Posterior cingulate gyrus (tissue), 11 donors: ENCODE measurements at regions not wholly inside any gene's neighbourhood (a gene's known extent, or its start where the extent isn't known, plus 50 kb on each side); places are given as distances from the start of the nearest gene placed in this dataset.
"Not testable (repeated sequence)": the region's sequence is repeated elsewhere in the genome, so short reads cannot be mapped to it uniquely, and the experiment has no call there.

Experiments
- DNase-seq, 10 donors: peaks; one replicate each; pipeline versions ENCODE4 v3.0.0 to v3.0.0-alpha.2; 2020 to 2021; ENCODE audit warnings: mixed read lengths in 3 of 10
- intact Hi-C: fragments of 100-400 bp; cut with DNase I; formaldehyde crosslinking; loops from one replicate; pipeline ENCODE4 v1.15.1; 2023

- intact Hi-C loops, result no loop called here
- no peak for DNase-seq
Observed at GRCh38 chr2:166651080-166651675, 157.1 kb upstream of the SCN7A start.

GRCh38 chr2:166647935-166648334 is 153.9 kb upstream of the SCN7A start:
- DNase-seq, result no peak

DNA sequence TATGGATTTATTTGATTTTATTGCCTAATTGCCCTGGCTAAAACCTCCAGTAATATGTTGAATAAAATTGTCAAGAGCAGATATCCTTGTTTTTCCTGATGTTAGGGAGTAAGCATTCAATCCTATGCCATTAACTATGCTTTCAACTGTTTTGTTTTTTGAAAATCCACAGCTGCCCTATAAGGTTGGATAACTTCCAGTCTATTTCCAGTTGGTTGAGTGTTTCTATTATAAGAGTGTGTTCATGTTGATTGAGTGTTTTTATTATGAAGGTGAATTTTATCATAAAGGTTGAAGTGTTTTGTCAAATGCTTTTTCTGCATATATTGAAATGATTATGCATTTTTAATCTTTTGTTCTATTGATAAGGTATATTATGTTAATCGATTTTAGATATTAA is 149.9 kb upstream of the SCN7A start:
- DNase-seq, result no peak
- intact Hi-C loops, result no loop called here

More at GRCh38 chr2:166647935-166648334, 153.9 kb upstream of the SCN7A start:
- intact Hi-C loops, result no loop called here

DNA sequence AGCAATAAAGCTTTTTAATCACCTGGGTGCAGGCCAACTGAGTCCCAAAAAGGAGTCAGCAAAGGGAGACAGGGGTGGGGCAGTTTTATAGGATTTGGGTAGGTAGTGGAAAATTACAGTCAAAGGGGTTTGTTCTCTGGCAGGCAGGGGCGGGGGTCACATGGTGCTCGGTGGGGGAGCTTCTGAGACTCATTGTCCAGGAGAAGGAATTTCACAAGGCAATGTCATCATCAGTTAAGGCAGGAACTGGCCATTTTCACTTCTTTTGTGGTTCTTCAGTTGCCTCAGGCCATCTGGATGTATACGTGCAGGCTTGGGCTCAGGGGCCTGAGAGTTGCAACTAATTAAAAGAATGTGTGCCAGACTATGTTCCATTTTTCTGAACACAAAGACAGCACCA is 147.5 kb upstream of the SCN7A start:
- DNase-seq, result not testable (repeated sequence)

DNA sequence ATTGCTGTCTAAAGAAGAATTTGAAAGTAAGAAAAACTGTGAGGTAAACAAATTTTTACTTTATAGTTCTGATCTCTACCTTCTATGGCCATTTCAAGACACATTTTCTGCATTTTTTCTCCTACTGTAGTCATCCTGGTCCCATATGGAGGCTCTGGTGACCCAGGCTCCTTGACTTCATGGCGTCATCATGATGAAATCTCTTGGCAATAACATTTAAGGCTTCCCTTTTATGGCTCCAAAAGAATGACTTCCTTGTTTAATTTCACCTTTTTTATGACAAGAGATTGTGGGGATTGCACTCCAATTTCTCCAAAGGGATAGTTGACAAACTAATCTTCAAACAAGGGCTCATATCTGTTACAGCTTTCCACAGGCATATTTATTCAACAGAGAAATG is 143.0 kb upstream of the SCN7A start:
- no peak for DNase-seq
- intact Hi-C loops, result no loop called here

More for the DNA sequence above, 147.5 kb upstream of the SCN7A start:
- intact Hi-C loops, result not testable (repeated sequence)

DNA sequence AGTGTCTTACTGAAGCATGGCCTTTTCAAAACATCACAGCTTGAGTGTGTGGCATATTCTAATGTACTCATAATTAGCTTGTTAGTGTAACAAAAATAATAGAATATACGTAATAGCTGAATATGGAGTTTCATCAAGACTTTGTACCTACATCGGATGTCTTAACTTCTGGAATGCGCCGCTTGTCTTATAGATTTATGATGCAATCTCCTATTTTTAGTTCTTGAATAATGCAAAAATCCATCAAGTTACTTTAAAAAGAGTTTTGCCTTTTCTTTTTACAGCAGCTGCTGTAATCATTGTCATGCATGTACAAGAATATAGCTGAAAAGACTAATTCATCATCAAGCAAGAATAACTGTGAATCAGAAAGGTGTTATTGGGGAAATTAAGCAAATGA is 140.7 kb upstream of the SCN7A start:
- intact Hi-C loops, result no loop called here
- no peak for DNase-seq

- peak in 1 of 10 donors; percentile 17 for DNase-seq
- intact Hi-C loops, result no loop called here
Observed at GRCh38 chr2:166632616-166633015, 138.6 kb upstream of the SCN7A start.

DNA sequence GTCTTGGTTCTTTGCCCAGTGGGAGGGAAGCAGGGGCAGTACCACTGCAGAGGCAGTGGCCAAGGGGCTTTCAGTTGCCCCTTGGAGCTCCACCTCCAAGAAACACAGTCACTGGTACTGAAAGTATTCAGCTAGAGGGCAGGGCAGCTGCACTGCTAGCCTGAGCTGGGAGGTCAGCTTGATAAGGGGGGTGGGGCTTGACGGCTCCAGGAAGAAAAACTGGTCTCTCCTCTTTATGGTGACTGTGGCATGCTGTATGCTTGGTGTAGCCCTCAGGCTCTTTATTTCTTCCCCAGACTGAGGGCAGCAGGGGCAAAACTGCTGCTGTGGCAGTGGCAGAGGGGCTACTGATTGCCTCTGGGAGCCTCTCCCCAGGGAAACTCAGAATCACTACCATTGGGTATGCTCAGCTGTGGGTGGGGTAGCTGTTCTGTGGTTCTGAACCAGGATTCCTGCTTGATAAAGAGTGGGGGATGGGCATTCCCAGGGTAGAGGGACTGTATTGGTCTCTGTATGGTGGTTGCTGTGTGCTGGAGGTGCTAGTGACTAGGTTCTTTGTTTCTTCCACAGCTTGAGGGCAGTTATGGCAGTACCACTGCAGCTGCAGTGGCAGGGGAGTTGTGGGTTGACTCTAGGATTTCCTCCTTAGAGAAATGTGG is 134.6 kb upstream of the SCN7A start:
- intact Hi-C loops, result no loop called here
- DNase-seq, result no peak

GRCh38 chr2:166627893-166628292 is 133.8 kb upstream of the SCN7A start:
- intact Hi-C loops, result no loop called here
- no peak for DNase-seq

DNA sequence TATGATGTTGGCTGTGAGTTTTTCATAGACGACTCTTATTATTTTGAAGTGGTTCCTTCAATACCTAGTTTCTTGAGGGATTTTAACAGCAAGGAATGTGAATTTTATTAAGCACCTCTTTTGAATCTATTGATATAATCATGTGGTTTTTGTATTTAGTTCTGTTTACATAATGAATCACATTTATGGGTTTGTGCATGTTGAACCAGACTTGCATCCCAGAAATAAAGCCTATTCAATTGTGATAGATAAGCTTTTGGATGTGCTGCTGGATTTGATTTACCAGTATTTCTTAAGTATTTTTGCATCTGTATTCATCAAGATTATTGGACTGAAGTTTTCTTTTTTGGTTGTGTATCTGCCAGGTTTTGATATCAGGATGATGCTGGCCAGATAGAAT is 131.6 kb upstream of the SCN7A start:
- intact Hi-C loops, result no loop called here

GRCh38 chr2:166614503-166614902 is 120.5 kb upstream of the SCN7A start:
- no peak for DNase-seq
- intact Hi-C loops, result no loop called here

More for the DNA sequence above, 131.6 kb upstream of the SCN7A start:
- no peak for DNase-seq

DNA sequence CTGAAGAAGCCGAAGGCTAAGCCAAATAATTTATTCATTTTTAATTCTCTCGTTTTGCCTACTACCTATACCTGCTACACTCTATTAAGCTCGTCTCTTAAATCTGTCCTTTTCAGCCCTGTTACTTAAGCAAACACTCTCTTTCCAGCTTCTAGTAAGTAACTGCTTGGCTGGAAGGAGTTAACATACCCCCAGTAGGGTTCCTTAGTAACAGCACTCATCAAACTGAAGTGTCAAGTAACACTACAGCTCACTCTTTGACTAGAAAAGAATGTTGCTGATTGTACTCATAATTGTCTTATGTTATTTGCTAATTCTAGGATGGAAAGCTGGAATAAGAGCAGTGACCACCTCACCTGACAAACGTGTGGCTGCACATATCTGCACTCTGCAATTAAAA is 120.0 kb upstream of the SCN7A start:
- intact Hi-C loops, result no loop called here
- no peak for DNase-seq

GRCh38 chr2:166613226-166613625 is 119.2 kb upstream of the SCN7A start:
- intact Hi-C loops, result no loop called here
- DNase-seq, result no peak

DNA sequence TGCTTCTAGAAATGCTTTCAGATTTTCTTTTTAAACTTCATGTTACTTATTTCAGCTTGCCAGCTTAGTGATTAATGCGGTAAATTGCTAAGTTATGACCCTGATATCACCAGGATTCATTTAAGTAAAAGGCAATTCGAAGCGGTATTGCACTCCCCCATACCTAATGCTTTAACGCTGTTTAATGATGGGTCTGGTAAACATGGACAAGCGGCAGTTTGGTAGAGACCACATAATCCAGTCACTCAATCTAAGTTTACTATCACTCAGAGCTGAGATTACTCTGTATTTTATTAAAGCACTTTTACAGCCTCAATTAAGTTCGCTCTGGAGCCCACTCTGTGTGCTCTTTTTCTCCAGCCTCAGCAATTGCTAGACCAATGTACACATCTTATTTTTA is 118.2 kb upstream of the SCN7A start:
- intact Hi-C loops, result no loop called here
- DNase-seq, result no peak

DNA sequence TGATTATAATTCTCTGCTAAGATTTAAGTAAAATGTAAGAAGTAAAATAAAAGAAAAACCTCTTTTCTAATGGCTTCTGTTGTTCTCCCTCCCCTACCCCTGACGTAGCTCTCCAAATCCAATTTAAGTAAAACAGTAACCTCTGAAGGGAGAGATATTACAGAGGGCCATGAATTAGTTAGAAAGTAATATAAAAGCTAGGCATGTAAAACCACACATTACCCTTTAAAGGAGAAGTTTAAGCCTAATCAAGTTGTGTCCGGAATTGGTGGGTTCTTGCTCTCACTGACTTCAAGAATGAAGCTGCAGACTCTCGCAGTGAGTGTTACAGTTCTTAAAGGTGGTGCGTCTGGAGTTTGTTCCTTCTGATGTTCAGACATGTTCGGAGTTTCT is 116.9 kb upstream of the SCN7A start:
- DNase-seq, result no peak
- intact Hi-C loops, result no loop called here

DNA sequence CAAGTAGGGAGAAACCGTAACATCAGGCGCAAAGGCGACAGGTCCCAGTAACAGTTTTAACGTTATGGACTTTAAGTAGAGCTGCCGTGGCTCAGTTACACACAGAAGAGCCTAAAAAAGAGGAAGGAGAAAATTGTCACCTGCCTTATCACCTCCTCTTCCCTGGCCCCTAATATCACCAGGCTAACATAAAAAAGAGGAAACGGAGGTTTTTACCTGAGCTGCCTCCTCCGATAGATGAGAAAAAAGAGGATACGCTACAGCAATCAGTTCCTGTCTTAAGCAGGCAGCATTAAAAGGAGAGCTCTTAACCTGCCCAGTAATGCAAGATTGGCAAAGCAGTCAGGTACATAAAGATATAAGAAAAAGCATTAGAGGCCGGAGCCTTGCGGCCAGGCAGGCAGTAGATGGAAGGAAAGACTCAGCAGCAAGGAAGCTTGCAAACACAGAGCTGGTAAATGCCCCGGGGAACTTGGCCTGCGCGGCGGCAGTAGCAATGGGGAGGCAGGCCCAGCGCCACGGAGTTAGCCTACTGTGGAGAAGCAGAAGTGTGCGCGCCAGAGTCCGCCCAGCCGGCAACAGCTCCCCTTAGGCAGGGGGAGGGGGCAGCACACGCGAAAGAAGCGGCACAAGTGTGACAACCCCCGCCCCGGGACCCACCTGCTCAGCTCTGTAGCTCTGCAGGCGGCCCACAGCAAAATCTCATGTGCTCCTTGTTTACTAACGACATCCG is 116.3 kb upstream of the SCN7A start:
- intact Hi-C loops, result no loop called here
- DNase-seq, result peak in 3 of 10 donors; percentile 12 to 83 (median 73)

- no peak for DNase-seq
- intact Hi-C loops, result no loop called here
Observed at GRCh38 chr2:166609183-166609959, 115.3 kb upstream of the SCN7A start.

- no peak for DNase-seq
- intact Hi-C loops, result no loop called here
Observed at GRCh38 chr2:166607880-166608279, 113.8 kb upstream of the SCN7A start.

GRCh38 chr2:166593403-166593802 is 99.4 kb upstream of the SCN7A start:
- no peak for DNase-seq
- intact Hi-C loops, result no loop called here

GRCh38 chr2:166592750-166593149 is 98.7 kb upstream of the SCN7A start:
- intact Hi-C loops, result no loop called here
- no peak for DNase-seq

- no peak for DNase-seq
- intact Hi-C loops, result no loop called here
Observed at GRCh38 chr2:166591226-166591625, 97.2 kb upstream of the SCN7A start.
